Hematopoietic multipotent progenitor cell treated with erythropoietin and hydrocortisone succinate and interleukin-3 and kit ligand, for 6 days (in vitro differentiated cells): ENCODE measurements at regions not wholly inside any gene's neighbourhood (a gene's known extent, or its start where the extent isn't known, plus 50 kb on each side); places are given as distances from the start of the nearest gene placed in this dataset.
A peak's percentile ranks its signal among the peaks of the same experiment; 100 is the strongest.

Experiments
- DNase-seq: peaks from one replicate; pipeline ENCODE4 v3.0.0-alpha.2; 2015

- peak; percentile 19 for DNase-seq
Observed at GRCh38 chr7:12456506-12456905, 52.8 kb upstream of the VWDE start.

DNA sequence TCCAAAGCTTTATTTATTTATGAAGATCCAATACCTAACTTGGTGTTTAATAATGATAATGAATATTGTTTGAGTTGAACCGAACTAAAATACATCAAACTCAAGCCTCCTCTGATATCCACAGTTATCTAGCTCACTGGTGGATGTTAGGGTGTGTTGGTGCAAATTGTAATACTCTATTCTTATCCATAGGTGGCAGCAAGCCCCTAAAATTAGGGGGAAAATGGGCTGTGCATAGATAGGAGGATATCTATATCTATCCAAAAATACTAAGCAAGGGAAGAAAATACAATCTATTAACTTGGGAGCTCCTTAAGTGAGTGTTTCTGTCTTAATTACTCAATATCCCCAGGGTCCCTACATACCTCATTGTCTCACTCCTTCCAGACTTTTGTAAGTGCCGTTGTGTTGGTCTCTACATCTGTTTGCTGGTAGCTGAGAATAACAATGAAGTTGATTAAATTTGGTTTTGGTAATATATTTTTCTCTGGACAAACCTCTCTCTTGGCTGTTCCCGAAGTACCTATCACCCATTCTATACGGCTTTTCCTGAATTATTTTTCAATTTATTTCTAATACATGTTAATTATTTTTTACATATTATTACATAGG is 55.0 kb upstream of the VWDE start:
- DNase-seq, result peak; percentile 79

GRCh38 chr7:12467837-12468236 is 64.2 kb upstream of the VWDE start:
- DNase-seq, result no peak

GRCh38 chr7:12469568-12469967 is 65.9 kb upstream of the VWDE start:
- no peak for DNase-seq

- no peak for DNase-seq
Observed at GRCh38 chr7:12470930-12471329, 67.3 kb upstream of the VWDE start.

DNA sequence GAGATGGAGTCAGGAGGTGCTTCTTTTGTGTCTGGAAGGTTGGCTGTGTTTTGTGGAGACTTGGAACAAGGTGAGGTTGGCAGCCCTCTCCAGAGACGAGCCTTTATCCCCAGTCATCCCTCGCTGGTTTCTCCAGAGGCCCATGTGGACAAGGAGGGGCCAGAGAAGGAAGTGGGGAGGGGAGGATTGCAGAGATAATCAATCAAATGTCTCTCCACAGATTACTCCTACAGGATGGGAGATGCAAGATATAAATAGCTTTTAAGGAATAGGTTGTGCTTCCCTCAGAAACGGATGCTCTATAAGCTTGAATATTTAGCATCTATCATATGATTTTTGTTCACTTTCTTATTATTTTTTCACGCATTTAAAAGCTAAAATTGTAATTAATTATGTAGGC is 70.4 kb upstream of the VWDE start:
- DNase-seq, result no peak

GRCh38 chr7:12475362-12476063 is 71.8 kb upstream of the VWDE start:
- no peak for DNase-seq

DNA sequence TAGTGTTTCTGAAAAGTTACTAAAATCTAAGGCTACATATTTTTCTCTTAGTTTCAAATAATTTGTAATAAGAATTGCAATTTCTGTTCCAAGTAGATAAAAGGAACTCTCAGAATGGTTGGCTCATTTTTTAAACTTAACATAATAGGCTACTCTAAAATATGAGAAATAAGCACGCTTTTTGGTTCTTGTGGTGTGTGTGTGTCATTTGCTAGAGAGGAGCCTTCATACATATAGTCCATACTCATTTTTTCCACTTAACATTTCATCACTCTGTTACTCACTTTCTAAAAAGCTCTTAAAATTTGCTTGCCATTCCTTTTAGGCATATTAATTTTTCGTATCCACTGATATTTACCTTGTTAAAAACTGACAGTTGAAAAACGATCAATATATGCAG is 74.0 kb upstream of the VWDE start:
- DNase-seq, result no peak

DNA sequence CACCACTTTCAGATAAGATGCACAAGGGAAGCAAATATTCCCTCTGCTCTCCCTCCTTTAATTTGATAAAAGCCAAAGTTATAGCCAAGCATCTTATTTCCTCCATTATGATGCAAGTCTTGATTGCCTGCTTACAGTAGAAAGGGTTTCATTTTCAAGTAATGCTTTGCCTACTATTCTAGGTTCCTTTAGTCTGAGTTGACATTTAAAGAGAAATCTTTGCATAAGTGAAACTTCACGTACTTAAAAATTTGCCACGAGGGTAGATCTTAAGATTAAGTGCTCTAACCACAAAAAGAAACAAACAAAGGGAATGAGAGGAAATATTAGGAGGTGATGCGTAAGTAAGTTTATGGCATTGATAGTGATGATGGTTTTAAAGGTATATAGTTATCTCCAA is 78.1 kb upstream of the VWDE start:
- DNase-seq, result no peak

DNA sequence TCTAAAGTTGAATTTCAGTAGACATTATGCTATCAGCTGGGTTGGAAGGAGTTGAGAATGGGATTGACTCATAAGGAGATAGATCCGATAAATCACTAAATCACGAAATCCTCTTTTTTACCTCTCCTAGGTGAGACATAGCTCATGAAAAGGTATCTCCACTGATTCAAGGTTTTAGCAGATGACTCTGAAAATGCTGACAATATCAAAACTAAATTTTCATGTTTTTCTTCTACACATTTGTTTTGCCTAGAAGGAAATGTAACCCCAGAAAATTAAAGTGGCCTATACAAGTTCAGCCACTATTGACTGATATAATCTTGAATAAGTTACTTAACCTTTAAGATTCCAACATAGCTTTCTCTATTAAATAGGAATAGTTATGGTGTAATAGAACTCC is 82.2 kb upstream of the VWDE start:
- DNase-seq, result no peak

DNA sequence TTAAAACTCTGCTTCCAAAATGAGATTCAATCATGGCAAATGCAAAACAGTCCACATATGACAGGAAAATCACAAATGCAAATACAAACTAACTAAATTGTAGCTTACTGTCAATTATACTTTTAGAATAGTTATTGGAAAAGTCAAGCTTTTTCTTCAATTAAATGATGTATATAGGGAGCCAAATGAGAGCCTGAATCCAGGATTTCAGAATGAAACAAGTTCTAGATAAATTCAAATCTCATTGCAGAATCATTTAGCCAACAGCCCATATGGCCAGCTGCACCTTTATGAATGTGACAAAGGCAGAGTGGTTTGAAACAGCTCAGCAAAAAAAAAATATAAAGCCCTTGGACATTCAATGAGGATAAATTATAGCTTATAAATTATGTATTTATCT is 82.2 kb upstream of the SCIN start:
- DNase-seq, result no peak

DNA sequence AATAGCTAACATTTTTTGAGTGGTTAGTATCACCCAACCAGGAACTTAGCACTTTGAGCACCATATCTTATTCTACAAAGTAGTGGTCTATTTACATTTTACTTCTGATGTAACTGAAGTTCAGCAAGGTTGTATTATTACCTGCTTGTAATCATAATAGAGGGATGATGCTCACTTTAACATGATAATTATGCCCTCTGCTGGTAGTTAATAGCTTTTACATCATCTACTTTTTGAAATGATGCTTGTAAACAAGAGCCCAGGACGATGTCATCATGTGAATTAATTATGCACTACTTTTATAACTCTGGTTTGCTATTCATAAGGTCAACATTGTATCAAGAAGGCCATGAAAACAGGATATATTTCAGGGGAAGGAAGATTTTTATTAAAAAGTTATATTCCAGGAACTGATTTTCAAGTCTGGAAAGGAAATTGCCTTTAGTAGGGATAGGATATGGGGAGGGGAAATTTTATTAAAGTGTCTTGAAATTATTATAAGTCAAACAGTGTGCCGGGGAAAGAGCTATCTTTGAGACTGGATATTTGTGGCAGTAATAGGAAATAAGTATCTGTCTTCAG is 80.3 kb upstream of the SCIN start:
- DNase-seq, result peak; percentile 68

GRCh38 chr7:12490940-12491339 is 79.6 kb upstream of the SCIN start:
- no peak for DNase-seq

DNA sequence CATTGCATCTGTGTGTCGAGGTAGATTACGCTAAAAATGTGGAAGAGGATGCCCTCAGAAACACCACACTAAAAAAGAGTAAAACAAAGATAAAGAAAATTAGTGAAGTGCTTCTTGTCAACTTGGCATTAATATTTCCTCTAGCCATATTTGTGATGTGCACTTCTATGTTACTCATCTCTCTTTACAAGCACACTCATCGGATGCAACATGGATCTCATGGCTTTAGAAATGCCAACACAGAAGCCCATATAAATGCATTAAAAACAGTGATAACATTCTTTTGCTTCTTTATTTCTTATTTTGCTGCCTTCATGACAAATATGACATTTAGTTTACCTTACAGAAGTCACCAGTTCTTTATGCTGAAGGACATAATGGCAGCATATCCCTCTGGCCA is 79.0 kb upstream of the SCIN start:
- DNase-seq, result no peak

DNA sequence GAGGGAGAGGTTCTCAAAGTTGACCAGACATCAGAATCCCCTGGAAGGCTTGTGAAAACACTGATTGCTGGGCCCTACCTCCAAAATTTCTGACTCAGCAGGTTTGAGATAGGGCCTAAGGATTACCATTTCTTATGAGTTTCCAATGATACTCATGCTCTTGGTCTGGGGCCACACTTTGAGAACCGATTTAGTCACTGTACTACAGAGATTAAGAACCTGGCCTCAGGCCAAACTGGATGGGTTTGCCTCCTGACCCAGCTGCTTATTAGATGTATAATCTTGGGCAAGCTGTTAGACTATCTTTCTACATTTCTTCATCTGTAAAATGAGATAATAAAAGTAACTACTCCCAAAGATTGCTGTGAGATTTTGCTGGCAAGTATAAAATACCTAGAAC is 77.1 kb upstream of the SCIN start:
- peak; percentile 85 for DNase-seq

DNA sequence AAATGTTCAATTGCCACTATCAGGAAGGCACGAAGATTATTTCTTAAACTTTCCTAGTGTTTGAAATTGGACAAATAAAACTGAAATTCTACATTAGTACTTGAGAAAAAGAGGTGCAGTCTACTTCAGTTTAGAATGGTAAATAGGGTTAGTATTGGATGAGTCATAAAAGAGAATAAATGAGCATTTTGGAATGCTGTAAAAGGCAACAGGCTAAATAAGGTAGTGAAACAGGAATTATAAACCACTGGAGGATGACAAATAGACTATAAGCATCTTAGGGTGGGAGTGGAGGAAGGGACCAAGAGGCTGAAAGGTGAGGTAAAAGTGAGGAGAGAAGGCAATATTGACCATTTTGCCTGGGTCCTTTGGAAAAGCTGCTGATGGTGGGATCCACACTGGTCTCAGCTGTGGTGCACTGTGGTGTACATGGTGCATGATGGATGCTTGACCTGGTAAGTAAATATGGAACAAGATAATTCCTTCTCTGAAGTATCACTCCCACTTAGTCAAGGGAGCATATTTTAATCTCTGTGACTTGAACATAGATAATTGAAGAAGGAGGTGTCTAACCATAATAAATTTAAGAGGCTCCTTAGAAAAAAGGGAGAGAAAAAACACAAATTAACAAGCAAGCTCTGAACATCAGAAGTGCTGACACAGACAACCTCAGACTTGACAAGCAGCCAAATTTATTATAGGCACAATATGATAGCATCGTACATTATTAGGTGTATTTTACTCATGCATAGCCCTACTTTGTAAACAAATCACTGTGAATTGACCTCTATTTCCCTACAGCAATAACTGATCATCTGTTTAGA is 76.4 kb upstream of the SCIN start:
- peak; percentile 9 for DNase-seq

DNA sequence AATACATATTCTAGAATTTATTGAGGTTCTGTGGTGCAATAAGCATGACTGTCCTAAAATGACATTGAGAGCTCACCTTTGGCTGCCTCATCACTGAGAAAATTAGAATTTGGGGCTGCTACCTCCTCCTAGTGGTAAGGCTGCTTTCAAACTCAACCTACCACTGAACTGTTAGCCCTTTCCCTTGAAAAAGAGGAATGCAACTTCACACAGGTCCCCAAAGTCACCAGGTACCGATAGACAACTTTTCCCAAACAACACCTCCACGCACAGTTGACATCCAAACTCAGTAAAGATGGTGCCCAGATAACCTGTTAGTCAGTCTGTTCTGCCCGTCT is 75.9 kb upstream of the SCIN start:
- DNase-seq, result peak; percentile 22

DNA sequence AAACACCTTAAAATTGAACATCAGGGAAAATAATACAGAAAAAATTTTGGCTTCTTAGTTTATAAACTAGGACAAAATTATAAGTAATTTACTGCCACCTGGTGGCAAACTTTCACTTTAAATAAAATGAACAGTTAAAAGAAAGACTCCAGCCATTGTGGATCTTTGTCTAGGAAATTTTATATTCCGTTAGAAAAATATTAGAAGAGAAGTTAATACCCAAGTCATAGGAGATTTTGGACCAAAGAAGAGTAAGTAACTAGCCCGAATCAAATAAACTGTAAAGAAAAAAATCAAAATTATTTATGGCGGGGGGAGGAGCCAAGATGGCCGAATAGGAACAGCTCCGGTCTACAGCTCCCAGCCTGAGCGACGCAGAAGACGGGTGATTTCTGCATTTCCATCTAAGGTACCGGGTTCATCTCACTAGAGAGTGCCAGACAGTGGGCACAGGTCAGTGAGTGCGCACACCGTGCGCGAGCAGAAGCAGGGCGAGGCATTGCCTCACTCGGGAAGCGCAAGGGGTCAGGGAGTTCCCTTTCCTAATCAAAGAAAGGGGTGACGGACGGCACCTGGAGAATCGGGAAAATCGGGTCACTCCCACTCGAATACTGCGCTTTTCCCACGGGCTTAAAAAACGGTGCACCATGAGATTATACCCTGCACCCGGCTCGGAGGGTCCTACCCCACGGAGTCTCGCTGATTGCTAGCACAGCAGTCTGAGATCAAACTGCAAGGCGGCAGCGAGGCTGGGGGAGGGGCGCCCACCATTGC is 73.4 kb upstream of the SCIN start:
- peak; percentile 77 for DNase-seq

DNA sequence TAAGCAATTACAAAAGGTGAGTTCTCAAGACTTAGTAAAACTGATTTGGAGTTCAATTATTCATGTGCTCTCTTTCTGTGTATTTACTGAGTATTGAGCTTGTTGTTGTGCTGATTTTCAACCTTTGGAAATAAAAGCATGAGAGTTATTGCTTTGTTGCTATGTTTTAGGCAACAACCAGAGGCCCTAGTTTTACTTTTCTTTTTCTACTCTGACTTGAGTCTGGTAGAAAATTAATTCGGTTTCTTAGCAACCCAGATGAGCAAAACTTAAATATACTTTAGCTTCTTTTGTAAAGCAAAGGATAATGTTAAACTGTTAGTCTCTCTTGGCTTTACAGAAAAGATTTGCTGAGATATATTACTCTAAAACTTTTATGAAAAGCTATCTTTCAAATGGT is 66.4 kb upstream of the SCIN start:
- DNase-seq, result no peak

GRCh38 chr7:12508005-12508404 is 62.5 kb upstream of the SCIN start:
- DNase-seq, result no peak

DNA sequence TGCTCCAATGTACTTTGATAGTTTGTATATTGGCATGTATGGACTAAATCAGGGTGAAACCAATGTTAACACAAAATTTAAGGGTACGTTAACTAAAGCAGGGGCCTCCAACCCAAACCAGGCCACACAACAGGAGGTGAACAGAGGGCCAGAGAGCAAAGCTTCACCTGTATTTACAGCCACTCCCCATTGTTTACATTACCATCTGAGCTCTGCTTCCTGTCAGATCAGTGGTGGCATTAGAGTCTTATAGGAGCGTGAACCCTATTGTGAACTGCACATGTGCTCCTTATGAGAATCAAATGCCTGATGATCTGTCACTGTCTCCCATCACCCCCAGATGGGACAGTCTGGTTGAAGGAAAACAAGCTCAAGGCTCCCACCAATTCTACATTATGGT is 62.0 kb upstream of the SCIN start:
- no peak for DNase-seq

- no peak for DNase-seq
Observed at GRCh38 chr7:12517451-12517850, 53.1 kb upstream of the SCIN start.
